ENCODE measurements at regions not wholly inside any gene's neighbourhood (a gene's known extent, or its start where the extent isn't known, plus 50 kb on each side); places are given as distances from the start of the nearest gene placed in this dataset.

DNA sequence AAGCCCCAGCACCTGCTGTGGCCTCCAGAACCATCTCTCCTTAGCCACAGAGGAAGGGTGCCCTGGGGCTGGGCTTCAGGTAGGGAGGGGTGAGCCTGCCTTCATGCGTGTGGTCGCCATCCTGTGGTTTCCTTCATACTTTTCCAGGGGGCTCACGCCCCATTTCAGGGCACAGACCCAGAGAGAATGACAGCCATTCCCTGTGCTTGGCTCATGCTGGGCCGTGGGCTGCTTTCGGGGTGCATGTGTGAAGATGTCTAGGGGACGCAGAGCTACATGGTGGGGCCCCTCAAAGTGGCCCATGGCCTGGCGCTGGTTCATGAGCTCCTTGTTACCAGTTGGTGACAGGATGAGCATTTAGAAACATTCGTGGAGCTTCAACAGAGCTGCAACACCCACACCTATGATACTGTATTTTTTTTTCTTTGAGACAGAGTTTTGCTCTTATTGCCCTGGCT, 190.3 kb upstream of the SLC24A3 start:
- TF ChIP-seq, protein P1, sequence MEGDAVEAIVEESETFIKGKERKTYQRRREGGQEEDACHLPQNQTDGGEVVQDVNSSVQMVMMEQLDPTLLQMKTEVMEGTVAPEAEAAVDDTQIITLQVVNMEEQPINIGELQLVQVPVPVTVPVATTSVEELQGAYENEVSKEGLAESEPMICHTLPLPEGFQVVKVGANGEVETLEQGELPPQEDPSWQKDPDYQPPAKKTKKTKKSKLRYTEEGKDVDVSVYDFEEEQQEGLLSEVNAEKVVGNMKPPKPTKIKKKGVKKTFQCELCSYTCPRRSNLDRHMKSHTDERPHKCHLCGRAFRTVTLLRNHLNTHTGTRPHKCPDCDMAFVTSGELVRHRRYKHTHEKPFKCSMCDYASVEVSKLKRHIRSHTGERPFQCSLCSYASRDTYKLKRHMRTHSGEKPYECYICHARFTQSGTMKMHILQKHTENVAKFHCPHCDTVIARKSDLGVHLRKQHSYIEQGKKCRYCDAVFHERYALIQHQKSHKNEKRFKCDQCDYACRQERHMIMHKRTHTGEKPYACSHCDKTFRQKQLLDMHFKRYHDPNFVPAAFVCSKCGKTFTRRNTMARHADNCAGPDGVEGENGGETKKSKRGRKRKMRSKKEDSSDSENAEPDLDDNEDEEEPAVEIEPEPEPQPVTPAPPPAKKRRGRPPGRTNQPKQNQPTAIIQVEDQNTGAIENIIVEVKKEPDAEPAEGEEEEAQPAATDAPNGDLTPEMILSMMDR (IDR thresholded peaks at IDR 0.05; ENCODE audit: insufficient read depth, low read depth, low read length) = no peak
- H3K4me3 ChIP-seq (ENCODE audit: low read depth, low read length) = no peak overlapping the region
- no peak for DNase-seq (ENCODE audit: low read depth)

DNA sequence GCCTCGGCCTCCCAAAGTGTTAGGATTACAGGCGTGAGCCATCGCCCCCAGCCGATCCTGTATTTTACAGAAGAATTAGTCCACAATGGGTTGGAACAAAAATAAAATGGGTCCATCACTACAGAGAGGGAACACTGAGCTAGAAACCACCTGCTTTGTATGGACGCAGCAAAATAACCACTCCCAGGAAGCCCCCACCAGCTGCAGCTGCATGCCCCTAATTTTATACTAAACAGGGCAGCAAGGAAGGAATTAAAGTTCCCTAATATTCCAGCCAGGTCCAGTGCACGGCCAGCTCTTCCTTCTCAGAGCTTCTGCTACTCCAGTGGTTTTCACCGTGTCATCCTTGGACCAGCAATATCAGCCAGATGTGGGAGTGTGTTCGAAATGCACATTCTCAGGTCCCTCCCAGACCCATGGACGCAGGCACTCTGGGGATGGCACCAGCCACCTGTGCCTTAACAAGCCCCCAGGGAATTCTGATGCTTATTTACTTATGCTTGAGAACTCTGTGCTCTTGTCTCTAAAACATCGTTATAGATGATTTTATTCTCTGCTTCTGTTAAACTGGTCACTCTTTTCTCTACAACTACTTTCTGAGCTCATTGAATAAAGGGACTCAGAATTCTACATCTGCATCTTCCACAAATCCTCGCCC, 189.5 kb upstream of the SLC24A3 start:
- TF ChIP-seq, protein P1 (IDR thresholded peaks at IDR 0.05; ENCODE audit: insufficient read depth, low read depth, low read length) = no peak
- DNase-seq (ENCODE audit: low read depth) = no peak
- H3K4me3 ChIP-seq (ENCODE audit: low read depth, low read length) = no peak overlapping the region

DNA sequence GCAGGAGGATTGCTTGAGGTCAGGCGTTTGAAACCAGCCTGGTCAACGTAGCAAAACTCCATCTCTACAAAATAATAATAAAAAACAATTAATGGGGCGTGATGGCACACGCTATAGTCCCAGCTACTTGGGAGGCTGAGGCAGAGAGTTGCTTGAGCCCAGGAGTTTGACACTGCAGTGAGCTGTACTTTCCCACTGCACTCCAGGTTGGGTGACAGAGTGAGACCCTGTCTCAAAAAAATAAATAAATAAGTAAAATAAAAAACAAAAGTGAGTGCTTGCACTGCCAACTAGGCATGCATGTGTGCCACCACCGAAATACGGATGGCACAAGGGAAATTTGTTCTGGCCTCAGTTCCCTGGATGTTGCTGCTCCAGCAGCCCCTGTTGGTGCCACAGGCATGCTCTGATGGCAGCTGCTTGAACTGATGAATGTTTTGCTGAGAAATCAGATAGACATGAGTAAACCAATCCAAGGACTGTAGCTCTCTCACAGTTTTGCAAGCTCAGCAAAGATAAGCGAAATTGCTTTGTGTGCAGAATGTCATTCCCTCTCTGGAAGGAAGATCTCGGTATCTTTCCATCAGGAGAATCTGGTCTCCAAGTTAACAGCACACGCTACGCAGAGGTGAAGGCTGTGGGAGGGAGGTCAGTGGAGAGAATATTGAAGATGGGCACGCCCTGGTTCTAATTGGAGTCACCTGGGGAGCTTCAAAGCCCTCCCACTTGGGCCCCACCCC, 188.0 kb upstream of the SLC24A3 start:
- H3K4me3 ChIP-seq (ENCODE audit: low read depth, low read length) = no peak overlapping the region
- DNase-seq (ENCODE audit: low read depth) = no peak
- TF ChIP-seq, protein P1 (IDR thresholded peaks at IDR 0.05; ENCODE audit: insufficient read depth, low read depth, low read length) = no peak

DNA sequence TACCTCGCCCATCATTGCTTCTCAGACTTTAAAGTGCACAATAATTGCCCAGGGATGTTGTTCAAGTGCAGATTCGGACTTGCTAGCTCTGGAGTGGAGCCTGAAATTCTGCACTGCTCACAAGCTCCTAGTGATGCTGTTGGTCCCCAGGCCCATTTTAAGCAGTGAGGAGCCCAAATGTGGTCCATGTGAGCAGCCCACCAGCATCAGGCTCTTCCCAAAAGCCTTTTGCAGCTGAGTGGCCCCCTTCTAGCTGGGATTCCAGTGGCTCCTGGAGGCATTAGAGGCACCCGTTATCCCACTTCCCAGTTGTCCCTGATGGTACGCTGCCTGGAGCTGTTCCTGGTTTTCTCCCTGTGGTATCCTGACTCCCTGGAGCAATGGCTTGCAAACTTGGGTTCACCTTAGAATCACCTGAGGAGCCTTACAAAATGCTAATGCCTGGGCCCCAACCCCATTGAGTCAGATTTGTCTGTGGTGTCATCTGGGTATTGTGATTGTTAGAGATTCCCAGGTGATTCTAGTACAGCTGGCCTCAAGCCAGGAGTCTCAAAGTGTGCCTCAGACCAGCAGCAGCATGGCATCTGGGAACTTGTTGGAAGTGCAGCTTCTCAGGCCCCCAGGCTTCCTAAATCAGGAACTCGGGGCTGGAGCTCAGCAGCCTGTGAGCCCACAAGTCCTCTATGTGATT, 186.9 kb upstream of the SLC24A3 start:
- no peak for DNase-seq (ENCODE audit: low read depth)
- H3K4me3 ChIP-seq (ENCODE audit: low read depth, low read length) = no peak overlapping the region
- TF ChIP-seq, protein P1 (IDR thresholded peaks at IDR 0.05; ENCODE audit: insufficient read depth, low read depth, low read length) = no peak

DNA sequence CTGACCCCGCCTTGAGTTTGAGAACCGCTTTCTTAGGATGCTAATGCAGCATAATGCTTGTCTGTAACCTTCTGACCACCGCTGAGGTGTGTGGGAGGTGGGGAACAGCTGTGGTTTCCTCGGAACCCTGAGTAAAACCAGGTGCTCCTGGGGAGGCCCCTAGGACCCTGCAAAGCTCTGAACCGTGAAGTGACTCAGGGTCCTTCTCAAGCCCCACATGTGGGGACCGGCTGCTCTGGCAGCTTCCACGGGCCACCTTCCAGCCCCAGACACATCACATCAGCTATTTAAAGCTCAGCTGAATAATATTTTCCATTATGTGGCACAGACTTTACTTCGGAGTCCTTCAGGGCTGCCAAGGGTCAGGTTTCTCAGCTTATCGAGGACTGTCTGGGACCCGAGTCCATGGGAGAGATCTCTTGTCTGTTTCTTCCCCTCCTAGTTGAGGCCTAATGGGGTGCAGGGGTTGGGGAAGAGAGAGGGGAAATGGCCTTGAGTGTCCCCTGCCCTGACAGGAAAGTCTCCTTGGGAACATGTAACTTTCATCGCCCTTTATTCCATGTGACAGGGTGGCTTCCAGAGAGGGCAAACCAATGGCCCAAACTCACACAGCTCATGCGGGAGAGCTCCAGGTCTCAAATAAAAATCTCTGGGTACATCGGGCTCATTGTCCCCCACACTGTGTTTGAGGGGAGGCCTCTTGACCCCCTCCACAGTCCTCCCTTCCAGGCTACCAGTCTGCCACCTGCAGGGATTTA, 186.1 kb upstream of the SLC24A3 start:
- DNase-seq (ENCODE audit: low read depth) = no peak
- no peak overlapping the region for H3K4me3 ChIP-seq (ENCODE audit: low read depth, low read length)
- TF ChIP-seq, protein P1 (IDR thresholded peaks at IDR 0.05; ENCODE audit: insufficient read depth, low read depth, low read length) = no peak

DNA sequence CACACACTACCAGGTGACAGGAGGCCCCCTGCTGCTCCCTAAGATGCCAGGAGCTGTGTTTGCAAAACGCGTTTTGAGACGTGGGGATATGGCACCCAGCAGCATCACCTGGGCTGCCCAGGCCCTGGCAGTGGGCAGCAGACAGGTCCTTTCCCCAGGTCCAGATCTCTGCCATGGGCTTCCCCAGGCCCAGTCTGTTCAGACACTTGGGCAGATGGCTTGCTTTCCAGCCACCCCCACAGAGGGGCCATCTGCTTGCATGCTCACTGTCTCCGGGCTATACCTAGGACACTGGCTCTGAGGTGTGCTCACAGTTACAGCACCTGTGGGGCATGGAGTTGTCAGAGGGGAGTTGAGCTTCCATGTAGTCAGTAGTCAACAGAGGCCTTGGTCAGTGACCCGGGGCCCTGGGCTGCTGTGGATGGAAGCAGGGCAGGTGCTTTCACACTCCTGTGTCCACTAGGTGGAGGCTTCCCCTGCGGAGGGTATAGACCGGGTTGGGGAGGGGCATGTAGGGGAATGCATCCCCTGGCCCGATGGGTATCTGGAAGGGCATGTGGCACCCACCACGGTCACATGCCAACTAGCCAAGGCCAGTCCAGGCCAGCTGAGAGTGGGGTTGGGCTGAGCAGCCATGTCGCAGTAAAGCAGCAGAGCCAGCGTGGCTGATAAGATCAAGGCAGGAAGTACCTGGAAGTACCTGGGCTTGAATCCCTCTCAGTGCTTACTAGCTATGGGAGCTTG, 185.4 kb upstream of the SLC24A3 start:
- TF ChIP-seq, protein P1 (IDR thresholded peaks at IDR 0.05; ENCODE audit: insufficient read depth, low read depth, low read length) = no peak
- H3K4me3 ChIP-seq (ENCODE audit: low read depth, low read length) = no peak overlapping the region
- no peak for DNase-seq (ENCODE audit: low read depth)

Measured in fibroblast of villous mesenchyme (primary cell).